ENCODE measurements at regions not wholly inside any gene's neighbourhood (a gene's known extent, or its start where the extent isn't known, plus 50 kb on each side); places are given as distances from the start of the nearest gene placed in this dataset.

- Histone ChIP-seq H3K79me1 (ENCODE audit: low read length) (peaks cover 21% of the 10 kb centered on the region), H3K4me2 (ENCODE audit: low read length) (no peak overlapping the region), H2BK5ac (ENCODE audit: low read depth, low read length, poor library complexity) (no peak overlapping the region), H4K91ac (ENCODE audit: low read depth, low read length) (peak overlapping the region; percentile 33), H3K23ac (ENCODE audit: low read length) (no peak overlapping the region), H3K27ac (ENCODE audit: low read depth, low read length) (no peak overlapping the region), H3K4ac (ENCODE audit: low read depth, low read length) (no peak overlapping the region), H2BK12ac (ENCODE audit: low read length) (no peak overlapping the region), H4K8ac (ENCODE audit: low read depth, low read length) (no peak overlapping the region), H3K9me3 (ENCODE audit: insufficient read depth, low read depth, low read length) (no peaks in the 10 kb centered on the region), H2BK120ac (ENCODE audit: insufficient read depth, low read length, poor library complexity) (no peak overlapping the region), H3K4me3 (ENCODE audit: low read depth, low read length) (no peak overlapping the region), H2AFZ (ENCODE audit: insufficient read depth, low read length, poor library complexity) (no peak overlapping the region), H3K14ac (ENCODE audit: low read length) (no peak overlapping the region), H3K18ac (ENCODE audit: low read length) (no peak overlapping the region), H3K9ac (ENCODE audit: low read length) (no peak overlapping the region), H3K36me3 (ENCODE audit: control insufficient read depth in 1 of 2, insufficient read depth in 2 of 2, low read length in 2 of 2) (no peaks in the 10 kb centered on the region), H3K4me1 (ENCODE audit: control insufficient read depth in 1 of 2, insufficient read depth in 2 of 2, low read length in 2 of 2) (peaks cover 32 to 33% of the 10 kb centered on the region in 2 experiments), H2AK5ac (ENCODE audit: low read length) (no peak overlapping the region), H3K79me2 (ENCODE audit: control insufficient read depth, insufficient read depth, low read length, poor library complexity) (peaks cover 3% of the 10 kb centered on the region), H3K27me3 (ENCODE audit: insufficient read depth, low read length) (peaks cover 3% of the 10 kb centered on the region), H4K12ac (ENCODE audit: low read depth, low read length) (no peak overlapping the region)
- WGBS (ENCODE audit: extremely low coverage, insufficient coverage, insufficient read length): no CpG with 5 or more reads among the region's 11 CpGs
- no peak for DNase-seq
Measured at GRCh38 chr16:85458968-85459367, 154.2 kb upstream of the GSE1 start.

- Histone ChIP-seq H2AFZ (ENCODE audit: insufficient read depth, low read length, poor library complexity) (no peak overlapping the region), H2AK5ac (ENCODE audit: low read length) (no peak overlapping the region), H2BK120ac (ENCODE audit: insufficient read depth, low read length, poor library complexity) (no peak overlapping the region), H3K23ac (ENCODE audit: low read length) (no peak overlapping the region), H3K14ac (ENCODE audit: low read length) (no peak overlapping the region), H3K4me2 (ENCODE audit: low read length) (no peak overlapping the region), H3K36me3 (ENCODE audit: control insufficient read depth in 1 of 2, insufficient read depth in 2 of 2, low read length in 2 of 2) (no peaks in the 10 kb centered on the region), H4K12ac (ENCODE audit: low read depth, low read length) (no peak overlapping the region), H3K18ac (ENCODE audit: low read length) (no peak overlapping the region), H3K27ac (ENCODE audit: low read depth, low read length) (no peak overlapping the region), H3K27me3 (ENCODE audit: insufficient read depth, low read length) (peaks cover 3% of the 10 kb centered on the region), H3K9ac (ENCODE audit: low read length) (no peak overlapping the region), H3K79me1 (ENCODE audit: low read length) (peaks cover 21% of the 10 kb centered on the region), H3K4ac (ENCODE audit: low read depth, low read length) (no peak overlapping the region), H4K91ac (ENCODE audit: low read depth, low read length) (peak overlapping the region; percentile 33), H2BK5ac (ENCODE audit: low read depth, low read length, poor library complexity) (no peak overlapping the region), H2BK12ac (ENCODE audit: low read length) (peak overlapping the region; percentile 2), H3K4me1 (ENCODE audit: control insufficient read depth in 1 of 2, insufficient read depth in 2 of 2, low read length in 2 of 2) (peaks cover 32 to 35% of the 10 kb centered on the region in 2 experiments), H3K9me3 (ENCODE audit: insufficient read depth, low read depth, low read length) (no peaks in the 10 kb centered on the region), H3K79me2 (ENCODE audit: control insufficient read depth, insufficient read depth, low read length, poor library complexity) (peaks cover 3% of the 10 kb centered on the region), H3K4me3 (ENCODE audit: low read depth, low read length) (no peak overlapping the region), H4K8ac (ENCODE audit: low read depth, low read length) (peak overlapping the region; percentile 32)
- no peak for DNase-seq
- WGBS (ENCODE audit: extremely low coverage, insufficient coverage, insufficient read length): no CpG with 5 or more reads among the region's 12 CpGs
Measured at GRCh38 chr16:85459529-85460251, 153.4 kb upstream of the GSE1 start.

- WGBS (ENCODE audit: extremely low coverage, insufficient coverage, insufficient read length): no CpG with 5 or more reads among the region's 24 CpGs
Measured at GRCh38 chr16:85460252-85461021, 152.7 kb upstream of the GSE1 start.

GRCh38 chr16:85461022-85461813, 151.9 kb upstream of the GSE1 start:
- H3K18ac ChIP-seq (ENCODE audit: low read length): peak overlapping the region; percentile 66
- peak overlapping the region; percentile 50 for H2BK120ac ChIP-seq (ENCODE audit: insufficient read depth, low read length, poor library complexity)
- H3K23ac ChIP-seq (ENCODE audit: low read length): no peak overlapping the region
- peak overlapping the region; percentile 50 for H3K4me2 ChIP-seq (ENCODE audit: low read length)
- no peak overlapping the region for H3K9ac ChIP-seq (ENCODE audit: low read length)
- DNase-seq: no peak
- peaks cover 3% of the 10 kb centered on the region for H3K79me2 ChIP-seq (ENCODE audit: control insufficient read depth, insufficient read depth, low read length, poor library complexity)
- no peak overlapping the region for H4K12ac ChIP-seq (ENCODE audit: low read depth, low read length)
- no peak overlapping the region for H2BK5ac ChIP-seq (ENCODE audit: low read depth, low read length, poor library complexity)
- no peaks in the 10 kb centered on the region for H3K36me3 ChIP-seq (ENCODE audit: control insufficient read depth in 1 of 2, insufficient read depth in 2 of 2, low read length in 2 of 2)
- no peak overlapping the region for H3K4me3 ChIP-seq (ENCODE audit: low read depth, low read length)
- no peak overlapping the region for H2AFZ ChIP-seq (ENCODE audit: insufficient read depth, low read length, poor library complexity)
- peaks cover 2% of the 10 kb centered on the region for H3K9me3 ChIP-seq (ENCODE audit: insufficient read depth, low read depth, low read length)
- peaks cover 21% of the 10 kb centered on the region for H3K79me1 ChIP-seq (ENCODE audit: low read length)
- WGBS (ENCODE audit: extremely low coverage, insufficient coverage, insufficient read length): no CpG with 5 or more reads among the region's 14 CpGs
- peaks cover 32 to 35% of the 10 kb centered on the region in 2 experiments for H3K4me1 ChIP-seq (ENCODE audit: control insufficient read depth in 1 of 2, insufficient read depth in 2 of 2, low read length in 2 of 2)
- H4K91ac ChIP-seq (ENCODE audit: low read depth, low read length): peak overlapping the region; percentile 9
- H3K14ac ChIP-seq (ENCODE audit: low read length): peak overlapping the region; percentile 41
- no peak overlapping the region for H4K8ac ChIP-seq (ENCODE audit: low read depth, low read length)
- H2BK12ac ChIP-seq (ENCODE audit: low read length): peak overlapping the region; percentile 15
- peak overlapping the region; percentile 17 for H3K4ac ChIP-seq (ENCODE audit: low read depth, low read length)
- H3K27ac ChIP-seq (ENCODE audit: low read depth, low read length): no peak overlapping the region
- H2AK5ac ChIP-seq (ENCODE audit: low read length): peak overlapping the region; percentile 7
- H3K27me3 ChIP-seq (ENCODE audit: insufficient read depth, low read length): peaks cover 3% of the 10 kb centered on the region

More at GRCh38 chr16:85460252-85461021, 152.7 kb upstream of the GSE1 start:
- peak overlapping the region; percentile 66 for H3K18ac ChIP-seq (ENCODE audit: low read length)
- no peak overlapping the region for H4K12ac ChIP-seq (ENCODE audit: low read depth, low read length)
- H3K4me2 ChIP-seq (ENCODE audit: low read length): no peak overlapping the region
- no peak overlapping the region for H3K23ac ChIP-seq (ENCODE audit: low read length)
- H3K27me3 ChIP-seq (ENCODE audit: insufficient read depth, low read length): peaks cover 3% of the 10 kb centered on the region
- peak overlapping the region; percentile 13 for H2AK5ac ChIP-seq (ENCODE audit: low read length)
- DNase-seq: no peak
- no peak overlapping the region for H3K27ac ChIP-seq (ENCODE audit: low read depth, low read length)
- H3K9me3 ChIP-seq (ENCODE audit: insufficient read depth, low read depth, low read length): peaks cover 2% of the 10 kb centered on the region
- no peaks in the 10 kb centered on the region for H3K36me3 ChIP-seq (ENCODE audit: control insufficient read depth in 1 of 2, insufficient read depth in 2 of 2, low read length in 2 of 2)
- H3K14ac ChIP-seq (ENCODE audit: low read length): peak overlapping the region; percentile 41
- H2AFZ ChIP-seq (ENCODE audit: insufficient read depth, low read length, poor library complexity): no peak overlapping the region
- H2BK5ac ChIP-seq (ENCODE audit: low read depth, low read length, poor library complexity): no peak overlapping the region
- peak overlapping the region; percentile 23 for H2BK120ac ChIP-seq (ENCODE audit: insufficient read depth, low read length, poor library complexity)
- H3K4me1 ChIP-seq (ENCODE audit: control insufficient read depth in 1 of 2, insufficient read depth in 2 of 2, low read length in 2 of 2): peaks cover 32 to 35% of the 10 kb centered on the region in 2 experiments
- no peak overlapping the region for H3K4me3 ChIP-seq (ENCODE audit: low read depth, low read length)
- peaks cover 3% of the 10 kb centered on the region for H3K79me2 ChIP-seq (ENCODE audit: control insufficient read depth, insufficient read depth, low read length, poor library complexity)
- no peak overlapping the region for H3K4ac ChIP-seq (ENCODE audit: low read depth, low read length)
- H4K91ac ChIP-seq (ENCODE audit: low read depth, low read length): peak overlapping the region; percentile 42
- no peak overlapping the region for H3K9ac ChIP-seq (ENCODE audit: low read length)
- peak overlapping the region; percentile 15 for H2BK12ac ChIP-seq (ENCODE audit: low read length)
- peaks cover 21% of the 10 kb centered on the region for H3K79me1 ChIP-seq (ENCODE audit: low read length)
- peak overlapping the region; percentile 32 for H4K8ac ChIP-seq (ENCODE audit: low read depth, low read length)

All from trophoblast cell (in vitro differentiated cells and primary cell).